ENCODE measurements at regions not wholly inside any gene's neighbourhood (a gene's known extent, or its start where the extent isn't known, plus 50 kb on each side); places are given as distances from the start of the nearest gene placed in this dataset.

DNA sequence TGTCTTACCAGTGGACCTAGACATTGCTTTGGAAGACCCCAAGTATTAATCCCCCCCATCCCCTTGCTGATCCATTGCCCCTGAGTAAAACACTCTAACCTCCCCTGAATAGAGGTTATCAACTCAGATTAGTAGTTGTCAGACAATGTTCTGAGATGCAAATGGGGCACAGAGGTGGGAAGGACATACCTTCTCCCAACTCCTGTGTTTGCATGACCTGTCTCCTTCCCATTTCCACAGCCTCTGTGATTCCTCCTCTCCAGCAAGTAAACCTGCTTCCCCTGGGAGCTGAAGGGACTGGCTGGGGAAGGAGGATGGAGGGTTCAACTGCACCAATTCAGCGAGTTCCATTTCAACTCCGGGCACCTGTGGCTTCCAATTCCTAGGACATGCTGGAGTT, 199.8 kb upstream of the SASH1 start:
- no peak overlapping the region for H3K27ac ChIP-seq
- no peak for DNase-seq
- H3K27me3 ChIP-seq = no peaks in the 10 kb centered on the region
- peaks cover 5% of the 10 kb centered on the region for H3K4me1 ChIP-seq
- TF ChIP-seq, protein P1, sequence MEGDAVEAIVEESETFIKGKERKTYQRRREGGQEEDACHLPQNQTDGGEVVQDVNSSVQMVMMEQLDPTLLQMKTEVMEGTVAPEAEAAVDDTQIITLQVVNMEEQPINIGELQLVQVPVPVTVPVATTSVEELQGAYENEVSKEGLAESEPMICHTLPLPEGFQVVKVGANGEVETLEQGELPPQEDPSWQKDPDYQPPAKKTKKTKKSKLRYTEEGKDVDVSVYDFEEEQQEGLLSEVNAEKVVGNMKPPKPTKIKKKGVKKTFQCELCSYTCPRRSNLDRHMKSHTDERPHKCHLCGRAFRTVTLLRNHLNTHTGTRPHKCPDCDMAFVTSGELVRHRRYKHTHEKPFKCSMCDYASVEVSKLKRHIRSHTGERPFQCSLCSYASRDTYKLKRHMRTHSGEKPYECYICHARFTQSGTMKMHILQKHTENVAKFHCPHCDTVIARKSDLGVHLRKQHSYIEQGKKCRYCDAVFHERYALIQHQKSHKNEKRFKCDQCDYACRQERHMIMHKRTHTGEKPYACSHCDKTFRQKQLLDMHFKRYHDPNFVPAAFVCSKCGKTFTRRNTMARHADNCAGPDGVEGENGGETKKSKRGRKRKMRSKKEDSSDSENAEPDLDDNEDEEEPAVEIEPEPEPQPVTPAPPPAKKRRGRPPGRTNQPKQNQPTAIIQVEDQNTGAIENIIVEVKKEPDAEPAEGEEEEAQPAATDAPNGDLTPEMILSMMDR (IDR thresholded peaks at IDR 0.05) = no peak
- no peak overlapping the region for H3K9ac ChIP-seq (ENCODE audit: low read depth in 2 of 2, low read length in 2 of 2)
- no peak overlapping the region for H3K4me3 ChIP-seq
- intact Hi-C loops (cut with DNase I) = no loop called here
- no peaks in the 10 kb centered on the region for H3K9me3 ChIP-seq
- no peaks in the 10 kb centered on the region for H3K36me3 ChIP-seq

DNA sequence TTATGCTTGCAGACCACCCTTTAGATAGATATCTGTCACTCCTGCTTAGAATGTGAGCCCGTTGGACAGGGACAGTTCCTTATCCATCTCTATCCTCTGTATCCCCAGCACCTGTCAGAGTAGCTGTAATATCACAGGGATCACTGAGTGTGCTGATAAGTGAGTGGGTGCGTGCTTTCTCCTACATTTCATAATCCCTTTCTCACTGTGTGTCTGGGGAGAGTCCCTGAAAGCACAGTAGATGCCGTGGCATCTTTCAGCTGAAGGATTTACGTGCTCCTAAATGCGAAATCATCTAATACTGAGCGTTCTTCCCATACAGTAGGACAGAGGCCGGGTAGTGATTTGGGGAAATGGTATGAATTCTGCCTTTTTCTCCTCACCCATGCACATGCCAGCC, 198.9 kb upstream of the SASH1 start:
- TF ChIP-seq, protein P1 (IDR thresholded peaks at IDR 0.05) = no peak
- H3K4me3 ChIP-seq = no peak overlapping the region

GRCh38 chr6:148144917-148145521, 197.6 kb upstream of the SASH1 start:
- Histone ChIP-seq H3K9me3 (no peaks in the 10 kb centered on the region), H3K27ac (no peak overlapping the region), H3K4me1 (peaks cover 5% of the 10 kb centered on the region), H3K36me3 (no peaks in the 10 kb centered on the region), H3K27me3 (no peaks in the 10 kb centered on the region), H3K4me3 (no peak overlapping the region), H3K9ac (ENCODE audit: low read depth in 2 of 2, low read length in 2 of 2) (no peak overlapping the region)
- DNase-seq = peak; percentile 84
- intact Hi-C loops (cut with DNase I) = no loop called here
- TF ChIP-seq, protein P1 (IDR thresholded peaks at IDR 0.05) = peak; percentile 71

More for the DNA sequence above, 198.9 kb upstream of the SASH1 start:
- intact Hi-C loops (cut with DNase I) = no loop called here
- Histone ChIP-seq H3K36me3 (no peaks in the 10 kb centered on the region), H3K27ac (no peak overlapping the region), H3K9ac (ENCODE audit: low read depth in 2 of 2, low read length in 2 of 2) (no peak overlapping the region), H3K9me3 (no peaks in the 10 kb centered on the region), H3K4me1 (peaks cover 5% of the 10 kb centered on the region), H3K27me3 (no peaks in the 10 kb centered on the region)
- no peak for DNase-seq

DNA sequence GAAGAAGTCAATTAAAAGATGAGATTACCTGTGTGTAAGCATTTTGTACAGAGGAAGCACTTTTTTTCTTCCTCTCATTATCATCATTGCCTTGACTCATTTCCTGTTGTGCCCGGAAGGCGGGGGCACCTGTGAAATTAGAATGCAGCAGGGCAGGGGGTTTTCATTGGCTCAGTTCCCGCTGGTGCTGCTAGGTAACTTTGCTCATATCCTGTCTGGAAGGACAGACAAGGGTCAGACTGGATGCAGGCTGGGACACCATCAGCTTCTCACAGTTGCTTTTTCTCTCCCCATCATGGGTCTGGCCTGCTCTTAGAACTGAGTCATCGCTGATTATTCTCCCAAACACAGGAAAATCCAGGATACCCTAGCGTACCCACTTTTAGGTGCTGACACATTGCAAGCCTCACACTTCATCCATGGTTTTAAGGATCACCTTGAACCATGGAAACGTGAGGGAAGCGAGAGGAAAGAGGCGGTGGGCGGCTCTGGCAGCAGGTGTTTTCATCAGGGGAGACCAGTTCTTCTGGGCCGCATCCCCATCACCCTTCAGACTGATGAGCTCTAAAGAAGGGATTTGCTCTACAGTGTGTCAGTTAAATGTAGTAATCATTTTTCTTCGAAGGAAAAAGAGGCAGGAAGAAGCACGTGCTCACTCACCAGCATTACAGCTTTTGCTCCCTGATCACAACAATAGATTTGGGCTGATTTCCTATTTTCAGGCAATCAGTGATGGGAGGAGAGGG, 195.7 kb upstream of the SASH1 start:
- TF ChIP-seq, protein P1 (IDR thresholded peaks at IDR 0.05) = no peak
- no peaks in the 10 kb centered on the region for H3K36me3 ChIP-seq
- no peak for DNase-seq
- H3K27me3 ChIP-seq = no peaks in the 10 kb centered on the region
- H3K9me3 ChIP-seq = no peaks in the 10 kb centered on the region
- no peak overlapping the region for H3K4me3 ChIP-seq
- no peak overlapping the region for H3K27ac ChIP-seq
- H3K9ac ChIP-seq (ENCODE audit: low read depth in 2 of 2, low read length in 2 of 2) = no peak overlapping the region
- intact Hi-C loops (cut with DNase I) = no loop called here
- peaks cover 5% of the 10 kb centered on the region for H3K4me1 ChIP-seq

DNA sequence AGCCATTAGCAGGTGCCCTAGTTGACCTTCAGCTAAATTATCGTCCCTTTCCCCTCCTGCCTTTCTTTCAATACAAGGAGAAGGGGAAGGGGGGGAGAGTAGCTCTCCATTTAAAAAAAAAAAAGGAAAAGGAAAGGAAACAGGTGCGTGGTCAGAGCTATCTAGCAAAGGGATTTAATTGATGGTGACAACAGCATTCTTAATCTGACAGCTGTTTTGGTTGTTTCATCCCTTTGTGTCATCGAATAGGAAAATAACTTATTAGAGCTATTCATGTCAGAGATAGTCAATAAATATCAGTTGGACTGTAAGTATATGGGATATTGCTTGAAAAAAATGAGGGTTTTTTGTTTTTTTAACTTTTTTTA, 195.2 kb upstream of the SASH1 start:
- intact Hi-C loops (cut with DNase I) = no loop called here
- Histone ChIP-seq H3K27ac (no peak overlapping the region), H3K27me3 (no peaks in the 10 kb centered on the region), H3K36me3 (no peaks in the 10 kb centered on the region), H3K4me1 (peaks cover 5% of the 10 kb centered on the region), H3K9ac (ENCODE audit: low read depth in 2 of 2, low read length in 2 of 2) (no peak overlapping the region), H3K4me3 (no peak overlapping the region), H3K9me3 (no peaks in the 10 kb centered on the region)
- TF ChIP-seq, protein P1 (IDR thresholded peaks at IDR 0.05) = no peak
- DNase-seq = no peak

Data from colonic mucosa (tissue), 4 donors.